ENCODE measurements at regions not wholly inside any gene's neighbourhood (a gene's known extent, or its start where the extent isn't known, plus 50 kb on each side); places are given as distances from the start of the nearest gene placed in this dataset.

DNA sequence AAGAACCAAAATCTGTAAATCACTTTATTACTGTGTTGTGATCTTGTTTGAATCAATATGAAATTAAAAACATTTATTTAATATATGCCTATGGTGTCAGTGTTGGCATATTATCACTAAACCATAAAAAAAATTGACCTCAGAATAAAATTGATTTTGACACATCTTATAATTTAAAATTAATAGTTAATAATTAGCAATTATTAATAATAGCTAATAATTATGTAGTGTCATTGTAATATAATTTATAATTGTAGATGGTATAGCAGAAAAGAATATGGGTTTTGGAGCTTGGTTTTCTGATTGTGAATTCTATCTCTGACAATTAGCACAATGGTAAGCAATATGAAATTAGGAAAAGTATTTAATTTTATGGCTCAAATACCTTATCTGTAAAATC is 89.4 kb upstream of the CNTNAP2 start:
- TF ChIP-seq BHLHE40 (IDR thresholded peaks at IDR 0.05; ENCODE audit: borderline replicate concordance) (no peak), ELF4 (IDR thresholded peaks at IDR 0.05) (no peak), SP1 (IDR thresholded peaks at IDR 0.05) (no peak), ARNT (IDR thresholded peaks at IDR 0.05) (no peak), FOXA1 (IDR thresholded peaks at IDR 0.05) (no peak)
- TF ChIP-seq, protein P1, sequence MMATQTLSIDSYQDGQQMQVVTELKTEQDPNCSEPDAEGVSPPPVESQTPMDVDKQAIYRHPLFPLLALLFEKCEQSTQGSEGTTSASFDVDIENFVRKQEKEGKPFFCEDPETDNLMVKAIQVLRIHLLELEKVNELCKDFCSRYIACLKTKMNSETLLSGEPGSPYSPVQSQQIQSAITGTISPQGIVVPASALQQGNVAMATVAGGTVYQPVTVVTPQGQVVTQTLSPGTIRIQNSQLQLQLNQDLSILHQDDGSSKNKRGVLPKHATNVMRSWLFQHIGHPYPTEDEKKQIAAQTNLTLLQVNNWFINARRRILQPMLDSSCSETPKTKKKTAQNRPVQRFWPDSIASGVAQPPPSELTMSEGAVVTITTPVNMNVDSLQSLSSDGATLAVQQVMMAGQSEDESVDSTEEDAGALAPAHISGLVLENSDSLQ (IDR thresholded peaks at IDR 0.05) = no peak
